HFFc6 (cell line): ENCODE measurements at regions not wholly inside any gene's neighbourhood (a gene's known extent, or its start where the extent isn't known, plus 50 kb on each side); places are given as distances from the start of the nearest gene placed in this dataset.

Experiments
- DNase-seq: peaks from one replicate; pipeline ENCODE4 v3.0.0-alpha.2; 2018
- H3K27ac Mint-ChIP-seq: 2 replicates; pipeline ENCODE4 v1.8.0; 2020; ENCODE audit warnings: mild to moderate bottlenecking, mixed read lengths
- H3K27me3 Mint-ChIP-seq: 2 replicates; pipeline ENCODE4 v1.8.0; 2021; ENCODE audit warnings: mild to moderate bottlenecking, moderate library complexity, mixed read lengths; ENCODE audit not compliant: insufficient read depth
- H3K36me3 Mint-ChIP-seq: 2 replicates; pipeline ENCODE4 v1.8.0; 2021; ENCODE audit warnings: low read depth, mixed read lengths
- H3K4me1 Mint-ChIP-seq: 2 replicates; pipeline ENCODE4 v1.8.0; 2020; ENCODE audit warnings: low read depth, mixed read lengths
- H3K4me3 Mint-ChIP-seq: 2 replicates; pipeline ENCODE4 v1.8.0; 2020; ENCODE audit warnings: mild to moderate bottlenecking, moderate library complexity, mixed read lengths
- H3K9me3 Mint-ChIP-seq: 2 replicates; pipeline ENCODE4 v1.8.0; 2020; ENCODE audit warnings: mild to moderate bottlenecking, mixed read lengths
- CTCF ChIP-seq: fragments of 200-600 bp; sonication (generic); IDR thresholded peaks from 2 replicates; pipeline ENCODE4 v1.5.0; 2021; ENCODE audit warnings: antibody characterized with exemption, mild to moderate bottlenecking

DNA sequence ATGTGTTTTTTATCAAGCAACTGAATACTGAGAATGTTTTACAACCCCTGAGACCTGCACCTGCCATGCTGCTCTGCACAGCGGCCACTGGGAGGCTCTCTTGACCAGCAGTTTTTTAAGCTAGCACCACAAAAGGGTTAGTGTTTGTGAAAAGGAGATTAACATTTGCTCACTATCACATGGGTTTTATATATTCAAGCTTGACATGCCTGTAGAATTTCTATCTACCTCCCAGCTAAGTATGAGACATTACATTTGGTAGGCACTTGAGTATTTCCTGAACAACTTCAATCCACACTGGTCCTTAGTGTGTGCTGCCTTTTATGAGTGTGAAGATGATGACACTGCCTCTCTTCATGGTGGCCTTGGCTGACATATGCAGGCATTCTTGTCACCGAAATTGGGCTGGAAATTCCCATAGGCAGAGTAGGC lies 1238.9 kb downstream of the UQCRFS1 start:
- Mint-ChIP-seq H3K4me1 (peaks cover 11% of the 10 kb centered on the region; the same call in 1 of the 2 replicates), H3K4me3 (no peak overlapping the region), H3K27ac (no peak overlapping the region), H3K36me3 (no peaks in the 10 kb centered on the region), H3K27me3 (no peaks in the 10 kb centered on the region; the same call in 1 of the 2 replicates), H3K9me3 (no peaks in the 10 kb centered on the region; the same call in 1 of the 2 replicates)
- TF ChIP-seq CTCF = peak; percentile 61; the same call in 1 of the 2 replicates
- DNase-seq = peak; percentile 5

DNA sequence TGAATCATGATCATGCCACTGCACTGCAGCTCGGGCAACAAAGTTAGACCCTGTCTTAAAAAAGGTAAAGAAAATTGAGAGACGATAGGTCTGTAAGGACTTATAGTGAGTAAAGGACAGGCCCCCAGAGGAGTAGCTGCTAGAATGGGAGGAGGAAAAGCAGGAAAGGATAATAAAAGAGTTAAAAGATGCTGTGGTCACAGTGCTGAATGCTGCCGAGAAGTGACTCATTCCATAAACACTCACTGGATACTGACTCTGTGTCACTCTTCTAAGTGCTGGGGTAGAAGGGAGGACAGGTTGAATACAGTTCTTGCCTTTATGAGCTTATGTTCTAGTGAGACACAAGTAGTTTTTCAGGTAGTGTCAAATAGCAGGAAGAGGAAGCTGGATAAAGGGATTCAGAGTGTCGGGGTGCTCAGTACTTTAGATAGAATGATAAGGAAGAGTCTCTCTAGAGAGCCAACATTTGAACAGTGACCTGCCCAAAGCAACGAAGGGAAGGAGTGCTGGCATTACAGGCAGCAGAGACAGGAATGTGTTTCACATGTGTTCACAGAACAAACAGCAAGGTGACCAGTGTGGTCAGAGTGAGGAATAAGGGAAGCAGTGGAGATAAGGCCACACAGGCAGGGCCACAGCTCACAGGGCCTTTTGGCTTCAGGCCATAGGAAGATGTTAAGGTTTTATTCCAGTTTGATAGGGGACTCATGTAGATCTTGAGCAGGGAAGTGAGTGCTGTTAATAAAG lies 1240.5 kb downstream of the UQCRFS1 start:
- Mint-ChIP-seq H3K4me3 (no peak overlapping the region), H3K36me3 (no peaks in the 10 kb centered on the region), H3K27me3 (no peaks in the 10 kb centered on the region; the same call in 1 of the 2 replicates), H3K4me1 (peaks cover 11% of the 10 kb centered on the region; the same call in 1 of the 2 replicates), H3K27ac (no peak overlapping the region; the same call in 1 of the 2 replicates), H3K9me3 (no peaks in the 10 kb centered on the region; the same call in 1 of the 2 replicates)
- peak; percentile 38 for DNase-seq
- TF ChIP-seq CTCF = no peak

DNA sequence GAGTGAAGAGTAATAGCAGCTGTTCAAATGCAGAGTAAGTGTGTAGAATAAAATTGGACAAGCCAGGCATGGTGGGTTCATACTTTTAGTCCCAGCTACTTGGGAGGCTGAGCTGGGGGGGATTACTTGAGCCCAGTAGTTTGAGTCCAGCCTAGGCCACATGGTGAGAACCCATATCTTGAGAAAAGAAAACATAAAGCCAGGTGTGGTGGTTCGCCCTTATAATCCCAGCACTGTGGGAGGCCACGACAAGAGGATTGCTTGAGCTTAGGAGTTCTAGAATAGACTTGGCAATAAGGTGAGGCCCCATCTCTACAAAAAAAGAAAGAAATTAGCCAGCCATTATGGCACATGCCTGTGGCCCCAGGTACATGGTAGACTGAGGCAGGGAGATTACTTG lies 1241.1 kb downstream of the UQCRFS1 start:
- H3K9me3 Mint-ChIP-seq = no peaks in the 10 kb centered on the region; the same call in 1 of the 2 replicates
- peaks cover 11% of the 10 kb centered on the region; the same call in 1 of the 2 replicates for H3K4me1 Mint-ChIP-seq
- TF ChIP-seq CTCF = no peak
- H3K36me3 Mint-ChIP-seq = no peaks in the 10 kb centered on the region
- no peak for DNase-seq
- H3K4me3 Mint-ChIP-seq = no peak overlapping the region
- no peaks in the 10 kb centered on the region for H3K27me3 Mint-ChIP-seq
- no peak overlapping the region; the same call in 1 of the 2 replicates for H3K27ac Mint-ChIP-seq

DNA sequence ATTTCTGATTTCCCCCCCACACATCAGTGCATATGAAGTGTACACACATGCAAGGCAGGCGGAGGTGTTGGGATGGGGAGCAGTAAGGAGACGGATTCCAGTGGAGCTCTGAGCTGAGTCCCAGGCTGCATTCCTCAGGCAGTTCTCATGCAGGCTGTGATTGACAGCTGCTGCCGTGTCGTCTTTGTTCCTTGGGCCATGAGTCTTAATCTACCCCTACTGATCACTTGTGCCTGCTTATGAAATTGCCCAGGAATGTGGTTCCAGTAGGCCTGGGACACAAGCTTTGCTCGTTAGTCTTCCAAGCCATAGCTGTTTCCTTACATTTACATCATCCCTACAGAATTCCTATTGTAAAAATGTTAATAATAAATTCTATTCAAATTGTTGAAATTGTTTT lies 1241.9 kb downstream of the UQCRFS1 start:
- no peaks in the 10 kb centered on the region for H3K36me3 Mint-ChIP-seq
- no peak for TF ChIP-seq CTCF
- no peaks in the 10 kb centered on the region for H3K9me3 Mint-ChIP-seq
- H3K4me3 Mint-ChIP-seq = no peak overlapping the region
- no peaks in the 10 kb centered on the region for H3K27me3 Mint-ChIP-seq
- peak; percentile 9 for DNase-seq
- H3K27ac Mint-ChIP-seq = no peak overlapping the region
- H3K4me1 Mint-ChIP-seq = peaks cover 11% of the 10 kb centered on the region; the same call in 1 of the 2 replicates

- no peak overlapping the region for H3K27ac Mint-ChIP-seq
- peak; percentile 79 for TF ChIP-seq CTCF
- H3K27me3 Mint-ChIP-seq = no peaks in the 10 kb centered on the region
- H3K36me3 Mint-ChIP-seq = no peaks in the 10 kb centered on the region
- no peak overlapping the region for H3K4me3 Mint-ChIP-seq
- peak; percentile 15 for DNase-seq
- H3K9me3 Mint-ChIP-seq = no peaks in the 10 kb centered on the region
- H3K4me1 Mint-ChIP-seq = peaks cover 1% of the 10 kb centered on the region; the same call in 1 of the 2 replicates
Measured at GRCh38 chr19:27966390-27966816, 1246.5 kb downstream of the UQCRFS1 start.
